Panc1 (cell line): ENCODE measurements at regions not wholly inside any gene's neighbourhood (a gene's known extent, or its start where the extent isn't known, plus 50 kb on each side); places are given as distances from the start of the nearest gene placed in this dataset.

ENCODE experiments used
- CTCF ChIP-seq: fragments of 450-650 bp; IDR thresholded peaks from 2 replicates; pipeline ENCODE4 v1.5.1; 2017; ENCODE audit warnings: mild to moderate bottlenecking
- REST ChIP-seq, 2 experiments: IDR thresholded peaks; 2 replicates each; pipeline ENCODE4 v1.6.1; 2011 to 2012; ENCODE audit warnings: low read depth in 2 of 2, control low read depth in 1 of 2, low read length in 1 of 2, mild to moderate bottlenecking in 1 of 2, moderate library complexity in 1 of 2; ENCODE audit not compliant: insufficient read depth in 1 of 2

GRCh38 chr4:157819693-157820464, 352.9 kb downstream of the GASK1B start:
- TF ChIP-seq CTCF (no peak), REST (IDR thresholded peaks at IDR 0.05; ENCODE audit: insufficient read depth in 1 of 2, low read depth in 2 of 2, low read length in 1 of 2) (no peak)
